Bronchial epithelial cell (primary cell): ENCODE measurements at regions not wholly inside any gene's neighbourhood (a gene's known extent, or its start where the extent isn't known, plus 50 kb on each side); places are given as distances from the start of the nearest gene placed in this dataset.
A peak's percentile ranks its signal among the peaks of the same experiment; 100 is the strongest.

Experiments used
- DNase-seq: peaks from one replicate; pipeline ENCODE4 v3.0.0-alpha.2; 2010; ENCODE audit warnings: low read depth
- FAIRE-seq: peaks from 2 replicates; lab custom pipeline; 2011; peaks lifted over from hg19 to GRCh38; lab: Jason Lieb, UNC
- H3K27me3 ChIP-seq: 2 replicates; pipeline ENCODE4 v1.5.1; 2011; ENCODE audit warnings: low read length; ENCODE audit not compliant: control insufficient read depth, insufficient read depth
- H3K36me3 ChIP-seq: 2 replicates; pipeline ENCODE4 v1.5.1; 2011; ENCODE audit warnings: low read length; ENCODE audit not compliant: control insufficient read depth, insufficient read depth
- H3K4me3 ChIP-seq: 2 replicates; pipeline ENCODE4 v1.5.1; 2011; ENCODE audit warnings: mild to moderate bottlenecking, low read depth, low read length, control low read depth
- CTCF ChIP-seq: IDR thresholded peaks from 2 replicates; pipeline ENCODE4 v1.5.1; 2011; ENCODE audit warnings: mild to moderate bottlenecking, moderate library complexity, low read length, control low read depth, inconsistent platforms; ENCODE audit not compliant: insufficient read depth, severe bottlenecking

GRCh38 chr9:80191108-80191507 lies 619.3 kb downstream of the TLE4 start:
- no peak for DNase-seq
- Histone ChIP-seq H3K36me3 (no peaks in the 10 kb centered on the region), H3K4me3 (no peak overlapping the region), H3K27me3 (no peaks in the 10 kb centered on the region)
- no peak for TF ChIP-seq CTCF
- FAIRE-seq = no peak

DNA sequence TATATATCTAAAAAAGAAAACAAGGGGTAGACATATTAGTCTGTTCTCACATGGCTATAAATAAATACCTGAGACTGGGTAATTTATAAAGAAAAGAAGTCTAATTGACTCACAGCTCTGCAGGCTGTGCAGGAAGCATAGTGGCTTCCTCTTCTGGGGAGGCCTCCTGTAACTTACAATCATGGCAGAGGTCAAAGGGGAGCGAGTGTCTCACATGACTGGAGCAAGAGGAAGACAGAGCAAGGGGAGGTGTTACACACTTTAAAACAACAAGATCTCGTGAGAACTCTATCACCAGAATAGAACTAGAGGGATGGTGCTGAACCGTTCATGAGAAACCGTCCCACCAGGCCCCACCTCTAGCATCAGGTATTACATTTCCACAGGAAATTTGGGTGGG lies 616.8 kb downstream of the TLE4 start:
- H3K4me3 ChIP-seq = no peak overlapping the region
- no peaks in the 10 kb centered on the region for H3K36me3 ChIP-seq
- H3K27me3 ChIP-seq = no peaks in the 10 kb centered on the region
- no peak for DNase-seq
- TF ChIP-seq CTCF = no peak
- FAIRE-seq = no peak

- no peak for DNase-seq
- no peak for FAIRE-seq
- Histone ChIP-seq H3K36me3 (no peaks in the 10 kb centered on the region), H3K4me3 (no peak overlapping the region), H3K27me3 (no peaks in the 10 kb centered on the region)
- no peak for TF ChIP-seq CTCF
Measured at GRCh38 chr9:80185112-80185738, 613.5 kb downstream of the TLE4 start.

- FAIRE-seq (no peak), DNase-seq (no peak)
- no peak for TF ChIP-seq CTCF
Measured at GRCh38 chr9:80177949-80178480, 606.2 kb downstream of the TLE4 start.

DNA sequence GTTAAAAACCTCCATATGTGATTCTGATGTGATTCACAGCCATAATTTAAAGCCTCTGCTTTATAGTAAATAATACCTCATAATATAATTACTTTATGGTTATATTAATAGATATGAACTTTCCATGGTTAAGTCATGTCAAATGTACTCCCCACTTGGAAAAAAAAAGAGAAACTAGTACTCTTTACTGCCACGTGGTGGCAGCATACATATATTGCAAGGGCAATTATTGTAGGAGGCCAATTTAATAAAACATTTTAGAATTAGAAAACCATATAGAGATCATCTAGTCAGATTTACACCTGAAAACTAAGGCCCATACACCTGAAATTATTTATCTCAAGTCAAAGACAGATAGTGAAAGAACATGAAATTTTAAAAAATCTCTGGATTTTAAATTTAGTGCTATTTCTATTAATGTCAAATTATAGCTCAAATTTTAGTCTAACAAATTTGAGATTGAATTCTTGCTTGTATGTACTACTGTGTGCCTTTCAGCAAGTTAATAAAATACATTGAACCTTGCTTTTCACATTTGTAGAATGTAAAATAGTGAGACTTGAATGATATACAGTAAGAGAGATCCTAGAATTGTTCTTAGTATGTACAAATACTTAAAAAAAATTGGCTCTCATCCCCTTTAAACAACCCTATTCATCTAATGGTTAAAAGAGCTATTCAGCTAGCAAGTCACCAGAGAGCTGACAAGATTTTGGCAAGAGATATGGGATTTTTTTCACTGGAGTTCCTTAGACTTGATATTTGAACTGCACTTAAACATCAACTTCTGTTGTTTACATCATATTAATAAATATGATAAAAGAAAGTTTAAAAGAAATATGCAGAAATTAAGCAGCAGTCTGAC lies 603.8 kb downstream of the TLE4 start:
- DNase-seq = peak; percentile 41
- no peaks in the 10 kb centered on the region for H3K27me3 ChIP-seq
- TF ChIP-seq CTCF = peak; percentile 30
- no peak for FAIRE-seq
- no peak overlapping the region for H3K4me3 ChIP-seq
- H3K36me3 ChIP-seq = no peaks in the 10 kb centered on the region

More at GRCh38 chr9:80177949-80178480, 606.2 kb downstream of the TLE4 start:
- no peak overlapping the region for H3K4me3 ChIP-seq
- no peaks in the 10 kb centered on the region for H3K27me3 ChIP-seq
- H3K36me3 ChIP-seq = no peaks in the 10 kb centered on the region
